Ascending aorta (tissue), 2 donors: ENCODE measurements at regions not wholly inside any gene's neighbourhood (a gene's known extent, or its start where the extent isn't known, plus 50 kb on each side); places are given as distances from the start of the nearest gene placed in this dataset.

ENCODE experiments used
- DNase-seq, 2 donors: peaks; one replicate each; pipeline ENCODE4 v3.0.0-alpha.2; 2019; ENCODE audit warnings: low spot score in 2 of 2
- H3K27ac ChIP-seq, 2 donors: fragments of 200-600 bp; sonication (generic); one replicate each; pipeline ENCODE4 v1.5.1; 2016 to 2017; ENCODE audit warnings: mild to moderate bottlenecking in 1 of 2
- H3K27me3 ChIP-seq: fragments of 200-600 bp; sonication (generic); one replicate; pipeline ENCODE4 v1.5.1; 2017
- H3K36me3 ChIP-seq, 2 donors: fragments of 200-600 bp; sonication (generic); one replicate each; pipeline ENCODE4 v1.5.1; 2016
- H3K4me1 ChIP-seq, 2 donors: fragments of 200-600 bp; sonication (generic); one replicate each; pipeline ENCODE4 v1.5.1; 2016 to 2017; ENCODE audit warnings: mild to moderate bottlenecking in 1 of 2
- H3K4me3 ChIP-seq, 2 donors: fragments of 200-600 bp; sonication (generic); one replicate each; pipeline ENCODE4 v1.5.1; 2016 to 2017; ENCODE audit warnings: mild to moderate bottlenecking in 1 of 2
- H3K9me3 ChIP-seq, 2 donors: fragments of 200-600 bp; sonication (generic); one replicate each; pipeline ENCODE4 v1.5.1; 2016
- intact Hi-C: fragments of 100-400 bp; cut with DNase I; formaldehyde crosslinking; loops from one replicate; pipeline ENCODE4 v1.15.1; 2023
- TF ChIP-seq, protein P1 (sequence below), 3 experiments: fragments of 200-600 bp in 2 of 3; fragments of 450-650 bp in 1 of 3; sonication (generic) in 2 of 3; IDR thresholded peaks; one replicate each; pipeline ENCODE4 v1.5.1; 2016 to 2019; ENCODE audit warnings: antibody characterized with exemption in 3 of 3, mild to moderate bottlenecking in 1 of 3, moderate library complexity in 1 of 3

- no peak overlapping the region for H3K27ac ChIP-seq
- H3K36me3 ChIP-seq: no peaks in the 10 kb centered on the region
- H3K4me1 ChIP-seq: no peaks in the 10 kb centered on the region
- DNase-seq: no peak
- intact Hi-C loops: no loop called here
- TF ChIP-seq, protein P1, sequence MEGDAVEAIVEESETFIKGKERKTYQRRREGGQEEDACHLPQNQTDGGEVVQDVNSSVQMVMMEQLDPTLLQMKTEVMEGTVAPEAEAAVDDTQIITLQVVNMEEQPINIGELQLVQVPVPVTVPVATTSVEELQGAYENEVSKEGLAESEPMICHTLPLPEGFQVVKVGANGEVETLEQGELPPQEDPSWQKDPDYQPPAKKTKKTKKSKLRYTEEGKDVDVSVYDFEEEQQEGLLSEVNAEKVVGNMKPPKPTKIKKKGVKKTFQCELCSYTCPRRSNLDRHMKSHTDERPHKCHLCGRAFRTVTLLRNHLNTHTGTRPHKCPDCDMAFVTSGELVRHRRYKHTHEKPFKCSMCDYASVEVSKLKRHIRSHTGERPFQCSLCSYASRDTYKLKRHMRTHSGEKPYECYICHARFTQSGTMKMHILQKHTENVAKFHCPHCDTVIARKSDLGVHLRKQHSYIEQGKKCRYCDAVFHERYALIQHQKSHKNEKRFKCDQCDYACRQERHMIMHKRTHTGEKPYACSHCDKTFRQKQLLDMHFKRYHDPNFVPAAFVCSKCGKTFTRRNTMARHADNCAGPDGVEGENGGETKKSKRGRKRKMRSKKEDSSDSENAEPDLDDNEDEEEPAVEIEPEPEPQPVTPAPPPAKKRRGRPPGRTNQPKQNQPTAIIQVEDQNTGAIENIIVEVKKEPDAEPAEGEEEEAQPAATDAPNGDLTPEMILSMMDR (IDR thresholded peaks at IDR 0.05): no peak
- H3K9me3 ChIP-seq: no peaks in the 10 kb centered on the region
- H3K27me3 ChIP-seq: no peaks in the 10 kb centered on the region
- H3K4me3 ChIP-seq: no peak overlapping the region
These were observed 284.2 kb downstream of the C3orf38 start for GRCh38 chr3:88434001-88434400.

DNA sequence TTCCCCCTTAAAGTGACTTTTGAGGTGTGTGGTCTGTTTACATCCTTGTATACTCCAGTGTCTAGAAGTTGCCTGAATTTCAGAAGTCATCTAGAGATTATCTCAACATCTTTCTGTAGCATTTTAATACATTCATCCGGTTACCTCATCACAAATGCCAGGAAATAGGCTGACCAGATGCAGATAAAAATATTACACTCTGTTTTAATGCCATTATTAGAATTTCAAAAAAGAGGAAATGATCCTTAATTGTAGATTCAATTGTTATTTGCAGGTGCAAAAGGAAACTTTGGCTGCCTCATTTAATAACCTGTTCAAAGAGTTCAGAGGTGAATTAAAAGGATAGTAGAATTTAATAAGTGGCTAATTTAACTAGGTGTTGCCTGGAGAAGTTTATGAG is 290.9 kb downstream of the C3orf38 start:
- no peaks in the 10 kb centered on the region for H3K4me1 ChIP-seq
- H3K27ac ChIP-seq: no peak overlapping the region
- intact Hi-C loops: no loop called here

DNA sequence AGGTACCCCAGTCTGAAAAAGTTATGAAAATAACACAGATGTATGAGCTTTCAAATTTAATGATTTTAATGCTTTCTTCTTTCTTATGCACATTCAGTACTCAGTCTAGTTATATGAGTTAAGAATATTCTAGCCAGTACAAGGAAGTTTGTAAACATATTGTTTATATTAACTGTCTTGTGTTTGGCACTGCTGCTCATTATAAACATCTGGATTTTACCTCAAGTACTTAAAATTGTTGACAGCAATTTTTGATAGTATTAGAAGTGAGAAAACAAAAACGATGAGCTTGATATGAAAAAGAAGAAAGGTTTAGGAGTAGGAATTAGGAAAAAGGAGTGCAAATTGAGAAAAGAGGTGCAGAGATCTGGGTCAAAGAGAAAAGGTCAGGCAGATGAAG is 293.3 kb downstream of the C3orf38 start:
- no peaks in the 10 kb centered on the region for H3K27me3 ChIP-seq
- no peaks in the 10 kb centered on the region for H3K36me3 ChIP-seq
- no peaks in the 10 kb centered on the region for H3K9me3 ChIP-seq
- intact Hi-C loops: no loop called here
- DNase-seq: no peak
- no peak overlapping the region for H3K27ac ChIP-seq
- H3K4me3 ChIP-seq: no peak overlapping the region
- TF ChIP-seq, protein P1 (IDR thresholded peaks at IDR 0.05): no peak
- H3K4me1 ChIP-seq: no peaks in the 10 kb centered on the region

More for the DNA sequence above, 290.9 kb downstream of the C3orf38 start:
- TF ChIP-seq, protein P1 (IDR thresholded peaks at IDR 0.05): no peak
- DNase-seq: no peak
- H3K36me3 ChIP-seq: no peaks in the 10 kb centered on the region
- H3K27me3 ChIP-seq: no peaks in the 10 kb centered on the region
- H3K4me3 ChIP-seq: no peak overlapping the region
- no peaks in the 10 kb centered on the region for H3K9me3 ChIP-seq

- H3K4me3 ChIP-seq: no peak overlapping the region
- TF ChIP-seq, protein P1 (IDR thresholded peaks at IDR 0.05): no peak
- H3K9me3 ChIP-seq: no peaks in the 10 kb centered on the region
- no peaks in the 10 kb centered on the region for H3K4me1 ChIP-seq
- H3K27ac ChIP-seq: no peak overlapping the region
- DNase-seq: no peak
- intact Hi-C loops: no loop called here
- no peaks in the 10 kb centered on the region for H3K36me3 ChIP-seq
- H3K27me3 ChIP-seq: no peaks in the 10 kb centered on the region
These were observed 294.5 kb downstream of the C3orf38 start for GRCh38 chr3:88444251-88444650.

GRCh38 chr3:88452228-88452627 is 302.5 kb downstream of the C3orf38 start:
- DNase-seq: no peak
- Histone ChIP-seq H3K9me3 (no peaks in the 10 kb centered on the region), H3K36me3 (no peaks in the 10 kb centered on the region), H3K4me3 (no peak overlapping the region), H3K27me3 (no peaks in the 10 kb centered on the region), H3K27ac (no peak overlapping the region), H3K4me1 (no peaks in the 10 kb centered on the region)
- TF ChIP-seq, protein P1 (IDR thresholded peaks at IDR 0.05): no peak
- intact Hi-C loops: no loop called here

- intact Hi-C loops: no loop called here
- H3K4me3 ChIP-seq: no peak overlapping the region
- no peak for DNase-seq
- H3K9me3 ChIP-seq: no peaks in the 10 kb centered on the region
- H3K4me1 ChIP-seq: no peaks in the 10 kb centered on the region
- H3K36me3 ChIP-seq: no peaks in the 10 kb centered on the region
- TF ChIP-seq, protein P1 (IDR thresholded peaks at IDR 0.05): no peak
- no peak overlapping the region for H3K27ac ChIP-seq
- H3K27me3 ChIP-seq: no peaks in the 10 kb centered on the region
These were observed 310.6 kb downstream of the C3orf38 start for GRCh38 chr3:88460369-88460768.
